SK-N-SH (cell line): ENCODE measurements at regions not wholly inside any gene's neighbourhood (a gene's known extent, or its start where the extent isn't known, plus 50 kb on each side); places are given as distances from the start of the nearest gene placed in this dataset.

Experiments used
- MXI1 ChIP-seq: IDR thresholded peaks from 2 replicates; pipeline ENCODE4 v1.6.1; 2012; ENCODE audit warnings: mild to moderate bottlenecking, low read depth, low read length, improper control_type of control experiment
- RCOR1 ChIP-seq: fragments of 150-350 bp; IDR thresholded peaks from 2 replicates; pipeline ENCODE4 v1.6.1; 2017; ENCODE audit warnings: antibody characterized with exemption, low read length
- TAF1 ChIP-seq: IDR thresholded peaks from 2 replicates; pipeline ENCODE4 v1.6.1; 2012; ENCODE audit warnings: low read depth, mild to moderate bottlenecking, low read length, moderate library complexity, borderline replicate concordance
- TF ChIP-seq, protein P1 (sequence below): fragments of 200-600 bp; sonication (generic); IDR thresholded peaks from 2 replicates; pipeline ENCODE4 v1.6.1; 2017; ENCODE audit warnings: antibody characterized with exemption, mild to moderate bottlenecking, moderate library complexity

DNA sequence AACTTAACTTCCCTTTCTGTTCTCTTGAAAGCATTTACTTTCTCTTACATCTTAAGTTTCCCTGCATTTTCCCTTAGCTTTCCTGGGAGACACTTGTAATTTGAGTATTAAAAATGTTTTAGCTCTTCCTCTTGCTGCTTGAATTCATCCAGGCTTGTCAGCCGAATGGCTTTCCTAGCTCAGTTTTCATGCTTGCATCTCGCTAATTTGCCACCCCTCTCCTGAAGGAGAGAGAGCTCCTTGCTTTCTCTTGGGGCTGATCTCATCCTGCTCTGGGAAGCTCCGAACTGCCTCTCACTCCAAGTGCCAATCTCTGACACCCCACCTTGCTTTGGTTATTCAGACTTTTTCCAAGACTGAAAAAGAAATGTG is 374.6 kb upstream of the TBL1XR1 start:
- TF ChIP-seq TAF1 (no peak), RCOR1 (no peak), MXI1 (no peak)
- TF ChIP-seq, protein P1, sequence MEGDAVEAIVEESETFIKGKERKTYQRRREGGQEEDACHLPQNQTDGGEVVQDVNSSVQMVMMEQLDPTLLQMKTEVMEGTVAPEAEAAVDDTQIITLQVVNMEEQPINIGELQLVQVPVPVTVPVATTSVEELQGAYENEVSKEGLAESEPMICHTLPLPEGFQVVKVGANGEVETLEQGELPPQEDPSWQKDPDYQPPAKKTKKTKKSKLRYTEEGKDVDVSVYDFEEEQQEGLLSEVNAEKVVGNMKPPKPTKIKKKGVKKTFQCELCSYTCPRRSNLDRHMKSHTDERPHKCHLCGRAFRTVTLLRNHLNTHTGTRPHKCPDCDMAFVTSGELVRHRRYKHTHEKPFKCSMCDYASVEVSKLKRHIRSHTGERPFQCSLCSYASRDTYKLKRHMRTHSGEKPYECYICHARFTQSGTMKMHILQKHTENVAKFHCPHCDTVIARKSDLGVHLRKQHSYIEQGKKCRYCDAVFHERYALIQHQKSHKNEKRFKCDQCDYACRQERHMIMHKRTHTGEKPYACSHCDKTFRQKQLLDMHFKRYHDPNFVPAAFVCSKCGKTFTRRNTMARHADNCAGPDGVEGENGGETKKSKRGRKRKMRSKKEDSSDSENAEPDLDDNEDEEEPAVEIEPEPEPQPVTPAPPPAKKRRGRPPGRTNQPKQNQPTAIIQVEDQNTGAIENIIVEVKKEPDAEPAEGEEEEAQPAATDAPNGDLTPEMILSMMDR = no peak
